ENCODE measurements at regions not wholly inside any gene's neighbourhood (a gene's known extent, or its start where the extent isn't known, plus 50 kb on each side); places are given as distances from the start of the nearest gene placed in this dataset.
"Not testable (repeated sequence)": the region's sequence is repeated elsewhere in the genome, so short reads cannot be mapped to it uniquely, and the experiment has no call there.

- not testable (repeated sequence) for TF ChIP-seq CTCF (IDR thresholded peaks at IDR 0.05; ENCODE audit: poor library complexity); EZH2 (IDR thresholded peaks at IDR 0.05; ENCODE audit: borderline replicate concordance); EZH2phosphoT487 (IDR thresholded peaks at IDR 0.05; ENCODE audit: low read depth, severe bottlenecking, unreplicated experiment)
Observed at GRCh38 chr6:15111576-15111975, 134.3 kb upstream of the JARID2 start.
